ENCODE measurements at regions not wholly inside any gene's neighbourhood (a gene's known extent, or its start where the extent isn't known, plus 50 kb on each side); places are given as distances from the start of the nearest gene placed in this dataset.

- Histone ChIP-seq H3K9me3 (ENCODE audit: control insufficient read depth, low read depth, low read length) (no peaks in the 10 kb centered on the region), H3K23ac (ENCODE audit: insufficient read length, low read depth, low read length) (no peak overlapping the region), H2BK12ac (ENCODE audit: insufficient read length, low read depth, low read length) (no peak overlapping the region), H3K27me3 (ENCODE audit: insufficient read depth, low read length) (no peaks in the 10 kb centered on the region), H4K5ac (ENCODE audit: insufficient read length, low read depth, low read length) (no peak overlapping the region), H4K20me1 (ENCODE audit: control insufficient read depth, insufficient read depth, insufficient read length) (no peaks in the 10 kb centered on the region), H4K91ac (ENCODE audit: insufficient read length, low read depth, low read length) (no peak overlapping the region), H4K8ac (replicated peaks; ENCODE audit: insufficient read length, low read depth, low read length) (no peak overlapping the region), H3K56ac (ENCODE audit: insufficient read length, low read depth, low read length) (no peak overlapping the region), H3K4me1 (ENCODE audit: insufficient read depth, low read length) (no peaks in the 10 kb centered on the region), H3K9ac (ENCODE audit: extremely low read depth, insufficient read length, low read length) (no peak overlapping the region), H2BK120ac (ENCODE audit: low read depth, low read length, poor library complexity, severe bottlenecking) (no peak overlapping the region), H3K4me2 (ENCODE audit: insufficient read depth, insufficient read length, low read length) (no peak overlapping the region), H3T11ph (ENCODE audit: low read length) (no peak overlapping the region), H3K14ac (ENCODE audit: insufficient read depth, low read length) (no peak overlapping the region), H3K79me1 (ENCODE audit: insufficient read depth, low read depth, low read length, poor library complexity, severe bottlenecking) (no peaks in the 10 kb centered on the region), H2BK15ac (ENCODE audit: low read depth, low read length) (no peak overlapping the region), H3K18ac (ENCODE audit: insufficient read length, low read depth, low read length) (no peak overlapping the region), H3K27ac (ENCODE audit: insufficient read length, low read depth, low read length) (no peak overlapping the region), H3K23me2 (ENCODE audit: insufficient read length, low read depth, low read length, poor library complexity, severe bottlenecking) (no peaks in the 10 kb centered on the region), H2AK5ac (ENCODE audit: insufficient read length, low read length) (no peak overlapping the region), H2AFZ (ENCODE audit: low read length) (no peak overlapping the region), H3K79me2 (ENCODE audit: insufficient read depth, low read length) (0 out of 2 replicates have a peak, but pooled peaks cover 1% of the 10 kb centered on the region), H2BK5ac (ENCODE audit: insufficient read length, low read length) (no peak overlapping the region), H2BK20ac (ENCODE audit: low read depth, low read length, poor library complexity, severe bottlenecking) (no peak overlapping the region), H3K4ac (ENCODE audit: low read depth, low read length) (no peak overlapping the region)
- WGBS (ENCODE audit: extremely low coverage, insufficient read length, low lambda C conversion rate) = no CpG with 5 or more reads among the region's 5 CpGs
- Mint-ChIP-seq H3K9me3 (peaks cover 5 to 7% of the 10 kb centered on the region in 2 experiments; a peak in 3 of 5 replicates), H3K27ac (no peak overlapping the region; a peak in 1 of 7 replicates), H3K4me1 (no peaks in the 10 kb centered on the region), H3K4me3 (no peak overlapping the region), H3K36me3 (ENCODE audit: insufficient read depth in 1 of 3, low read depth in 3 of 3) (peaks cover 0 to 4% (median 2%) of the 10 kb centered on the region in 3 experiments; a peak in 6 of 7 replicates), H3K27me3 (ENCODE audit: low read depth) (no peaks in the 10 kb centered on the region)
- no peak for DNase-seq
- TF ChIP-seq CTCF (conservative IDR thresholded peaks at IDR 0.05) = no peak
These were observed 245.2 kb downstream of the CDCA7 start for GRCh38 chr2:173599821-173600359.
